GM12878 (cell line): ENCODE measurements at regions not wholly inside any gene's neighbourhood (a gene's known extent, or its start where the extent isn't known, plus 50 kb on each side); places are given as distances from the start of the nearest gene placed in this dataset.

Experiments
- ATAC-seq: fragments of 200-7000 bp; cut with Tn5 transposase; 3 replicates; pipeline ENCODE4 v1.9.1; 2020; ENCODE audit warnings: mild to moderate bottlenecking, moderate library complexity
- BruUV-seq: library from RNA; stranded (reverse); fragments of 400-500 nt; replicated peaks from 2 replicates; lab custom pipeline; 2021; lab: Mats Ljungman, UMichigan
- CTCF ChIA-PET: fragments of 300-600 bp; sonication (Branson Sonifier 250); formaldehyde crosslinking; extraction: SDS; loops from one replicate; lab custom pipeline; 2021; ENCODE audit warnings: inconsistent platforms; lab: Yijun Ruan, JAX
- POLR2A ChIA-PET: fragments of 350-600 bp; formaldehyde crosslinking; extraction: SDS; loops from one replicate; lab custom pipeline; 2021; ENCODE audit warnings: inconsistent platforms; lab: Charles Lee
- RAD21 ChIA-PET: fragments of 300-600 bp; sonication (Branson Sonifier 250); formaldehyde crosslinking; loops from one replicate; lab custom pipeline; 2023; ENCODE audit warnings: antibody characterized with exemption; ENCODE audit not compliant: unreplicated experiment; lab: Charles Lee
- SMC1A ChIA-PET: fragments of 300-600 bp; sonication (Branson Sonifier 250); formaldehyde crosslinking; loops from one replicate; lab custom pipeline; 2023; ENCODE audit not compliant: unreplicated experiment, uncharacterized antibody; lab: Charles Lee
- DNase-seq: peaks from one replicate; pipeline ENCODE4 v3.0.0-alpha.2; 2011; ENCODE audit warnings: low read depth, low spot score
- FAIRE-seq: peaks from 3 replicates; lab custom pipeline; 2011; peaks lifted over from hg19 to GRCh38; lab: Jason Lieb, UNC
- H2AFZ ChIP-seq: 2 replicates; pipeline ENCODE4 v1.6.0; 2011; ENCODE audit warnings: low read depth, low read length, control low read depth; ENCODE audit not compliant: control insufficient read depth
- H3K27ac ChIP-seq: 2 replicates; pipeline ENCODE4 v1.5.1; 2011; ENCODE audit warnings: control low read depth; ENCODE audit not compliant: control insufficient read depth, insufficient read depth
- H3K27me3 ChIP-seq, 2 experiments: replicated peaks in 1 of 2; 2 replicates each; pipeline versions ENCODE4 v1.6.0 to v1.6.1; 2011; ENCODE audit warnings: low read length in 1 of 2; ENCODE audit not compliant: control insufficient read depth in 2 of 2, insufficient read depth in 2 of 2
- H3K36me3 ChIP-seq, 2 experiments: 2 replicates each; pipeline ENCODE4 v1.5.1; 2011; ENCODE audit warnings: low read length in 1 of 2; ENCODE audit not compliant: control insufficient read depth in 2 of 2, insufficient read depth in 2 of 2
- H3K4me1 ChIP-seq: 2 replicates; pipeline ENCODE4 v1.6.1; 2011; ENCODE audit warnings: mild to moderate bottlenecking, low read length, moderate library complexity, mixed read lengths; ENCODE audit not compliant: control insufficient read depth, insufficient read depth
- H3K4me2 ChIP-seq: 2 replicates; pipeline ENCODE4 v1.6.0; 2011; ENCODE audit warnings: control low read depth; ENCODE audit not compliant: control insufficient read depth, insufficient read depth
- H3K4me3 ChIP-seq: fragments of 200-600 bp; sonication (generic); 2 replicates; pipeline ENCODE4 v1.5.1; 2016
- H3K79me2 ChIP-seq: 2 replicates; pipeline ENCODE4 v1.6.0; 2011; ENCODE audit warnings: low read length; ENCODE audit not compliant: control insufficient read depth, insufficient read depth
- H3K9ac ChIP-seq: 2 replicates; pipeline ENCODE4 v1.8.0; 2011; ENCODE audit warnings: low read length, control low read depth, mixed read lengths; ENCODE audit not compliant: control insufficient read depth, insufficient read depth
- H3K9me3 ChIP-seq: replicated peaks from 3 replicates; pipeline ENCODE4 v1.5.1; 2011; ENCODE audit warnings: mild to moderate bottlenecking, low read length; ENCODE audit not compliant: control insufficient read depth, insufficient read depth
- H4K20me1 ChIP-seq: 2 replicates; pipeline ENCODE4 v1.6.0; 2011; ENCODE audit not compliant: control insufficient read depth, insufficient read depth
- BHLHE40 ChIP-seq, 2 experiments: fragments of 450-650 bp in 1 of 2; IDR thresholded peaks; 2 replicates each; pipeline ENCODE4 v1.6.1; 2011 to 2017; ENCODE audit warnings: low read depth in 2 of 2, borderline replicate concordance in 1 of 2, improper control_type of control experiment in 1 of 2, low read length in 1 of 2, mild to moderate bottlenecking in 1 of 2
- CBX3 ChIP-seq: fragments of 200-600 bp; sonication (generic); IDR thresholded peaks from 2 replicates; pipeline ENCODE4 v1.6.1; 2016; ENCODE audit warnings: low read depth, borderline replicate concordance
- CEBPB ChIP-seq, 2 experiments: fragments of 150-350 bp in 1 of 2; IDR thresholded peaks; 2 replicates each; pipeline ENCODE4 v1.6.1; 2012 to 2014; ENCODE audit warnings: low read depth in 2 of 2, low read length in 2 of 2, borderline replicate concordance in 1 of 2, inconsistent platforms in 1 of 2
- CHD2 ChIP-seq: IDR thresholded peaks from 2 replicates; pipeline ENCODE4 v1.6.1; 2011; ENCODE audit warnings: low read depth, low read length, improper control_type of control experiment, borderline replicate concordance
- CHD4 ChIP-seq: fragments of 200-600 bp; sonication (generic); IDR thresholded peaks from 2 replicates; pipeline ENCODE4 v1.6.1; 2016; ENCODE audit warnings: mild to moderate bottlenecking
- CUX1 ChIP-seq: IDR thresholded peaks from 2 replicates; pipeline ENCODE4 v1.6.1; 2012; ENCODE audit warnings: improper control_type of control experiment, low read depth, low read length; ENCODE audit not compliant: insufficient replicate concordance
- EZH2 ChIP-seq: IDR thresholded peaks from 2 replicates; pipeline ENCODE4 v1.6.1; 2012; ENCODE audit warnings: low read depth, mild to moderate bottlenecking, control low read depth, inconsistent platforms, low read length, borderline replicate concordance; ENCODE audit not compliant: control insufficient read depth
- FOS ChIP-seq: IDR thresholded peaks from 3 replicates; pipeline ENCODE4 v1.6.1; 2011; ENCODE audit warnings: borderline replicate concordance; ENCODE audit not compliant: insufficient read length; ENCODE audit errors: extremely low read depth
- HDAC6 ChIP-seq: fragments of 200-600 bp; sonication (generic); IDR thresholded peaks from one replicate; pipeline ENCODE4 v1.8.0; 2017; ENCODE audit warnings: antibody characterized with exemption; ENCODE audit not compliant: unreplicated experiment
- HSF1 ChIP-seq: fragments of 150-350 bp; IDR thresholded peaks from 2 replicates; pipeline ENCODE4 v1.6.1; 2014; ENCODE audit warnings: mild to moderate bottlenecking, low read depth, low read length
- KAT2A ChIP-seq: conservative IDR thresholded peaks from 2 replicates; pipeline ENCODE4 v1.6.1; 2011; ENCODE audit warnings: low read depth, low read length; ENCODE audit not compliant: control insufficient read depth
- MAX ChIP-seq: IDR thresholded peaks from 2 replicates; pipeline ENCODE4 v1.6.1; 2012; ENCODE audit warnings: low read depth, low read length, improper control_type of control experiment
- MTA2 ChIP-seq: fragments of 450-650 bp; IDR thresholded peaks from 2 replicates; pipeline ENCODE4 v1.6.1; 2016; ENCODE audit warnings: low read depth, mild to moderate bottlenecking, moderate library complexity
- NR2F1 ChIP-seq: fragments of 450-650 bp; conservative IDR thresholded peaks from 2 replicates; pipeline ENCODE4 v1.6.1; 2017; ENCODE audit warnings: mild to moderate bottlenecking
- NRF1 ChIP-seq: conservative IDR thresholded peaks from 2 replicates; pipeline ENCODE4 v1.6.1; 2011; ENCODE audit warnings: mild to moderate bottlenecking, low read depth, low read length, improper control_type of control experiment
- POLR2AphosphoS5 ChIP-seq: IDR thresholded peaks from 2 replicates; pipeline ENCODE4 v1.6.1; 2011; ENCODE audit warnings: mild to moderate bottlenecking, low read length, inconsistent platforms
- RAD21 ChIP-seq: IDR thresholded peaks from 2 replicates; pipeline ENCODE4 v1.6.1; 2011; ENCODE audit warnings: mild to moderate bottlenecking, low read depth, low read length, moderate library complexity; ENCODE audit not compliant: insufficient read depth
- TARDBP ChIP-seq: IDR thresholded peaks from 2 replicates; pipeline ENCODE4 v1.6.1; 2016; ENCODE audit warnings: borderline replicate concordance
- WGBS: methylation state at CpG from one replicate; pipeline ENCODE4 v1.1.6; 2016; ENCODE audit warnings: low lambda C conversion rate; ENCODE audit not compliant: insufficient replicate concordance, insufficient coverage; ENCODE audit errors: missing lambda C conversion rate; 5-methylcytosine and 5-hydroxymethylcytosine counted together
- in situ Hi-C: fragments of 300-500 bp; cut with MboI; formaldehyde crosslinking; loops from 9 replicates; pipeline ENCODE4 v1.14.3; 2018; ENCODE audit warnings: mixed read lengths
- intact Hi-C: fragments of 100-400 bp; cut with micrococcal nuclease; formaldehyde crosslinking; loops from one replicate; pipeline ENCODE4 v1.14.2; 2022; ENCODE audit not compliant: unreplicated experiment

- TF ChIP-seq CHD2 (no peak), NRF1 (no peak), EZH2 (no peak), POLR2AphosphoS5 (no peak), KAT2A (no peak), BHLHE40 (IDR thresholded peaks at IDR 0.05; ENCODE audit: borderline replicate concordance in 1 of 2, low read depth in 2 of 2, low read length in 1 of 2) (no peak), TARDBP (no peak)
These were observed 580.4 kb upstream of the KLF4 start (continued) for GRCh38 chr9:108069991-108070390.

GRCh38 chr9:108062680-108063079 is 573.1 kb upstream of the KLF4 start:
- RAD21 ChIA-PET, result no interaction called here
- in situ Hi-C loops, result no loop called here
- no TSS peak for BruUV-seq
- TF ChIP-seq MAX, result no peak
- TF ChIP-seq CEBPB (IDR thresholded peaks at IDR 0.05; ENCODE audit: borderline replicate concordance in 1 of 2, low read depth in 2 of 2, low read length in 2 of 2), result no peak
- no peak for TF ChIP-seq CHD4
- no peak for TF ChIP-seq CUX1
- no peak for TF ChIP-seq RAD21
- TF ChIP-seq CBX3, result no peak
- TF ChIP-seq NR2F1, result no peak
- no peak for TF ChIP-seq FOS
- no peak for TF ChIP-seq MTA2
- TF ChIP-seq HDAC6, result no peak
- TF ChIP-seq HSF1, result no peak

More at GRCh38 chr9:108062680-108063079, 573.1 kb upstream of the KLF4 start:
- FAIRE-seq (no peak), DNase-seq (no peak), ATAC-seq (no peak)
- ChIA-PET SMC1A (no interaction called here), CTCF (no interaction called here), POLR2A (no interaction called here)
- WGBS, result 41% methylated on average over 8 of the region's 8 CpGs
- Histone ChIP-seq H3K36me3 (no peaks in the 10 kb centered on the region), H4K20me1 (no peaks in the 10 kb centered on the region), H3K4me1 (no peaks in the 10 kb centered on the region), H3K9ac (no peak overlapping the region), H3K79me2 (no peaks in the 10 kb centered on the region), H3K4me2 (no peak overlapping the region), H3K27me3 (no peaks in the 10 kb centered on the region), H3K27ac (no peak overlapping the region), H3K4me3 (no peak overlapping the region), H3K9me3 (no peaks in the 10 kb centered on the region), H2AFZ (no peak overlapping the region)
- intact Hi-C loops, result no loop called here
